Activated B cell treated with CpG ODN at 0.5 μM for 24 hours (primary cell): ENCODE measurements at regions not wholly inside any gene's neighbourhood (a gene's known extent, or its start where the extent isn't known, plus 50 kb on each side); places are given as distances from the start of the nearest gene placed in this dataset.

Experiments used
- ATAC-seq: fragments of 200-7000 bp; cut with Tn5 transposase; one replicate; pipeline ENCODE4 v1.10.0; 2021; ENCODE audit warnings: low read depth, mild to moderate bottlenecking, moderate library complexity
- CTCF ChIA-PET: fragments of 350-600 bp; sonication (Branson Sonifier 250); formaldehyde crosslinking; loops from one replicate; lab custom pipeline; 2021; ENCODE audit warnings: antibody characterized with exemption; lab: Charles Lee
- POLR2A ChIA-PET: fragments of 350-600 bp; sonication (Branson Sonifier 250); formaldehyde crosslinking; loops from one replicate; lab custom pipeline; 2021; ENCODE audit warnings: antibody characterized with exemption; lab: Charles Lee
- DNase-seq: peaks from one replicate; pipeline ENCODE4 v3.0.0; 2022
- H3K27ac Mint-ChIP-seq: one replicate; pipeline ENCODE4 v1.8.0; 2020; ENCODE audit warnings: mixed read lengths
- H3K27me3 Mint-ChIP-seq: one replicate; pipeline ENCODE4 v1.8.0; 2021; ENCODE audit warnings: mixed read lengths
- H3K36me3 Mint-ChIP-seq: one replicate; pipeline ENCODE4 v1.8.0; 2021; ENCODE audit warnings: low read depth, mixed read lengths
- H3K4me1 Mint-ChIP-seq: one replicate; pipeline ENCODE4 v1.8.0; 2021; ENCODE audit warnings: mixed read lengths
- H3K4me3 Mint-ChIP-seq: one replicate; pipeline ENCODE4 v1.8.0; 2020; ENCODE audit warnings: mild to moderate bottlenecking, mixed read lengths
- H3K9me3 Mint-ChIP-seq: one replicate; pipeline ENCODE4 v1.8.0; 2020; ENCODE audit warnings: mixed read lengths
- CTCF ChIP-seq: fragments of 200-600 bp; IDR thresholded peaks from one replicate; pipeline ENCODE4 v1.8.0; 2022; ENCODE audit warnings: antibody characterized with exemption, mild to moderate bottlenecking
- intact Hi-C: fragments of 100-400 bp; cut with micrococcal nuclease; formaldehyde crosslinking; loops from one replicate; pipeline ENCODE4 v1.15.1; 2024

- Mint-ChIP-seq H3K9me3 (peaks cover under 1% of the 10 kb centered on the region), H3K4me1 (peaks cover 14% of the 10 kb centered on the region), H3K36me3 (no peaks in the 10 kb centered on the region), H3K27me3 (no peaks in the 10 kb centered on the region), H3K4me3 (no peak overlapping the region), H3K27ac (no peak overlapping the region)
- POLR2A ChIA-PET = no interaction called here
- CTCF ChIA-PET = interaction anchor here (0.5 kb wide), 1 partner anchor 246 kb away, joined by 3 read pairs; no protein-coding TSS in a partner anchor
- intact Hi-C loops = no loop called here
- no peak for DNase-seq
- no peak for ATAC-seq
- no peak for TF ChIP-seq CTCF
Observed at GRCh38 chr5:91434348-91434747, 51.2 kb upstream of the ARRDC3 start.

GRCh38 chr5:91433861-91434260 lies 50.7 kb upstream of the ARRDC3 start:
- TF ChIP-seq CTCF = no peak
- H3K36me3 Mint-ChIP-seq = no peaks in the 10 kb centered on the region
- H3K27me3 Mint-ChIP-seq = no peaks in the 10 kb centered on the region
- CTCF ChIA-PET = interaction anchor here (0.5 kb wide), 1 partner anchor 245 kb away, joined by 3 read pairs; no protein-coding TSS in a partner anchor
- no peak overlapping the region for H3K4me3 Mint-ChIP-seq
- H3K27ac Mint-ChIP-seq = no peak overlapping the region
- H3K4me1 Mint-ChIP-seq = peaks cover 14% of the 10 kb centered on the region
- ATAC-seq = no peak
- intact Hi-C loops = no loop called here
- no peak for DNase-seq
- POLR2A ChIA-PET = no interaction called here
- H3K9me3 Mint-ChIP-seq = peaks cover 5% of the 10 kb centered on the region
